ENCODE measurements at regions not wholly inside any gene's neighbourhood (a gene's known extent, or its start where the extent isn't known, plus 50 kb on each side); places are given as distances from the start of the nearest gene placed in this dataset.
A peak's percentile ranks its signal among the peaks of the same experiment; 100 is the strongest.

- TF ChIP-seq FOXA3 (CRISPR knock-in tag; IDR thresholded peaks at IDR 0.05) = peak; percentile 75
- peak; percentile 91 for TF ChIP-seq NFIC (IDR thresholded peaks at IDR 0.05; ENCODE audit: low read length)
- 0 out of 2 replicates have a peak, but pooled peaks have one; percentile 22 for TF ChIP-seq TBX2 (CRISPR knock-in tag; IDR thresholded peaks at IDR 0.05; ENCODE audit: borderline replicate concordance)
- TF ChIP-seq ZSCAN9 (CRISPR knock-in tag; IDR thresholded peaks at IDR 0.05; ENCODE audit: borderline replicate concordance) = 0 out of 2 replicates have a peak, but pooled peaks have one; percentile 32
- TF ChIP-seq TCF7 (IDR thresholded peaks at IDR 0.05; ENCODE audit: low read depth) = peak; percentile 98
- 0 out of 2 replicates have a peak, but pooled peaks have one; percentile 32 for TF ChIP-seq NFKBIZ (CRISPR knock-in tag; IDR thresholded peaks at IDR 0.05)
- TF ChIP-seq, protein P1, sequence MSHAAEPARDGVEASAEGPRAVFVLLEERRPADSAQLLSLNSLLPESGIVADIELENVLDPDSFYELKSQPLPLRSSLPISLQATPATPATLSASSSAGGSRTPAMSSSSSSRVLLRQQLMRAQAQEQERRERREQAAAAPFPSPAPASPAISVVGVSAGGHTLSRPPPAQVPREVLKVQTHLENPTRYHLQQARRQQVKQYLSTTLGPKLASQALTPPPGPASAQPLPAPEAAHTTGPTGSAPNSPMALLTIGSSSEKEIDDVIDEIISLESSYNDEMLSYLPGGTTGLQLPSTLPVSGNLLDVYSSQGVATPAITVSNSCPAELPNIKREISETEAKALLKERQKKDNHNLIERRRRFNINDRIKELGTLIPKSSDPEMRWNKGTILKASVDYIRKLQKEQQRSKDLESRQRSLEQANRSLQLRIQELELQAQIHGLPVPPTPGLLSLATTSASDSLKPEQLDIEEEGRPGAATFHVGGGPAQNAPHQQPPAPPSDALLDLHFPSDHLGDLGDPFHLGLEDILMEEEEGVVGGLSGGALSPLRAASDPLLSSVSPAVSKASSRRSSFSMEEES (CRISPR knock-in tag; IDR thresholded peaks at IDR 0.05) = peak; percentile 68
Observed at GRCh38 chr10:61065051-61065450, 121.1 kb upstream of the RHOBTB1 start (continued).

- BruUV-seq (replicated peaks) = no TSS peak
- POLR2A ChIA-PET = interaction anchor here (1.1 to 4.9 kb wide), 4 partner anchors 11 to 121 kb away, joined by 3 to 37 read pairs (median 7); partner anchors contain the start of gene RHOBTB1
- Histone ChIP-seq H3K9ac (ENCODE audit: insufficient read depth, low read depth, low read length) (peak overlapping the region; percentile 33), H3K36me3 (replicated peaks in 1 of 2; ENCODE audit: control insufficient read depth in 1 of 2, insufficient read depth in 2 of 2, low read length in 2 of 2) (no peaks in the 10 kb centered on the region), H3K9me3 (ENCODE audit: low read length) (no peaks in the 10 kb centered on the region), H3K27me3 (ENCODE audit: control insufficient read depth in 1 of 2, insufficient read depth in 2 of 2, low read length in 2 of 2) (no peaks in the 10 kb centered on the region), H2AFZ (ENCODE audit: low read length) (no peak overlapping the region), H4K20me1 (ENCODE audit: insufficient read depth, low read length) (no peaks in the 10 kb centered on the region), H3K4me1 (ENCODE audit: insufficient read depth, low read length) (peaks cover 75% of the 10 kb centered on the region), H3K4me3 (replicated peaks in 1 of 3; ENCODE audit: insufficient read depth in 1 of 3, low read depth in 2 of 3, low read length in 3 of 3) (no peak overlapping the region), H3K4me2 (ENCODE audit: low read depth, low read length) (no peak overlapping the region), H3K27ac (ENCODE audit: extremely low read length, insufficient read depth, low read length) (peak overlapping the region; percentile 87), H3K79me2 (ENCODE audit: insufficient read depth, low read length) (no peaks in the 10 kb centered on the region)
- intact Hi-C loops (cut with micrococcal nuclease; ENCODE audit: unreplicated experiment) (no loop called here), in situ Hi-C loops (cut with HindIII; ENCODE audit: extremely low pct_ligation_motif_present, low pct_unique_long_range_greater_than_20kb) (no loop called here)
- DNase-seq (ENCODE audit: low spot score) = no peak
- FAIRE-seq = no peak
- CTCF ChIA-PET (ENCODE audit: low intra/inter-chr PET ratio, low total read pairs) = no interaction called here
- 88% methylated on average over 4 of the region's 4 CpGs for WGBS (ENCODE audit: low lambda C conversion rate)
- no peak for ATAC-seq
- TF ChIP-seq GLI4 (CRISPR knock-in tag; IDR thresholded peaks at IDR 0.05; ENCODE audit: borderline replicate concordance) (no peak), ZNF816 (CRISPR knock-in tag; IDR thresholded peaks at IDR 0.05; ENCODE audit: borderline replicate concordance) (no peak)
Observed at GRCh38 chr10:61064356-61064755, 120.4 kb upstream of the RHOBTB1 start.
